NT2/D1 (cell line): ENCODE measurements at regions not wholly inside any gene's neighbourhood (a gene's known extent, or its start where the extent isn't known, plus 50 kb on each side); places are given as distances from the start of the nearest gene placed in this dataset.

Source experiments
- DNase-seq: peaks from one replicate; pipeline ENCODE4 v3.0.0-alpha.2; 2011; ENCODE audit warnings: low read depth, low spot score
- H3K27me3 ChIP-seq: 2 replicates; pipeline ENCODE4 v1.6.0; 2011; ENCODE audit warnings: mild to moderate bottlenecking; ENCODE audit not compliant: insufficient read length, insufficient read depth
- H3K36me3 ChIP-seq: 2 replicates; pipeline ENCODE4 v1.6.1; 2011; ENCODE audit warnings: mild to moderate bottlenecking, low read length, mixed read lengths; ENCODE audit not compliant: insufficient read depth, insufficient read length
- H3K4me1 ChIP-seq: 2 replicates; pipeline ENCODE4 v1.5.1; 2011; ENCODE audit not compliant: insufficient read depth, insufficient read length
- H3K4me3 ChIP-seq: 2 replicates; pipeline ENCODE4 v1.5.1; 2011; ENCODE audit warnings: low read depth; ENCODE audit not compliant: insufficient read length
- H3K9ac ChIP-seq: 2 replicates; pipeline ENCODE4 v1.6.0; 2011; ENCODE audit warnings: low read depth; ENCODE audit not compliant: insufficient read length
- H3K9me3 ChIP-seq: 2 replicates; pipeline ENCODE4 v1.5.1; 2011; ENCODE audit warnings: mild to moderate bottlenecking, low read length; ENCODE audit not compliant: insufficient read depth
- SUZ12 ChIP-seq: IDR thresholded peaks from 2 replicates; pipeline ENCODE4 v1.6.1; 2011; ENCODE audit not compliant: insufficient read length, insufficient read depth; ENCODE audit errors: extremely low read depth
- YY1 ChIP-seq: IDR thresholded peaks from 2 replicates; pipeline ENCODE4 v1.6.1; 2011; ENCODE audit not compliant: insufficient read length, insufficient read depth
- ZNF274 ChIP-seq: IDR thresholded peaks from 2 replicates; pipeline ENCODE4 v1.6.1; 2011; ENCODE audit warnings: mild to moderate bottlenecking, low read depth, low read length

- Histone ChIP-seq H3K4me1 (peaks cover 3% of the 10 kb centered on the region), H3K9ac (no peak overlapping the region), H3K4me3 (no peak overlapping the region), H3K36me3 (peaks cover 12% of the 10 kb centered on the region), H3K9me3 (no peaks in the 10 kb centered on the region), H3K27me3 (no peaks in the 10 kb centered on the region)
- TF ChIP-seq YY1 (no peak), SUZ12 (no peak), ZNF274 (no peak)
- no peak for DNase-seq
Observed at GRCh38 chr3:44048949-44049348, 192.7 kb upstream of the TOPAZ1 start.

- no peak for TF ChIP-seq SUZ12
- no peak for TF ChIP-seq ZNF274
- no peak for TF ChIP-seq YY1
- H3K4me1 ChIP-seq, result peaks cover 3% of the 10 kb centered on the region
- peaks cover 12% of the 10 kb centered on the region for H3K36me3 ChIP-seq
- H3K9me3 ChIP-seq, result no peaks in the 10 kb centered on the region
- no peak for DNase-seq
- no peak overlapping the region for H3K4me3 ChIP-seq
- no peaks in the 10 kb centered on the region for H3K27me3 ChIP-seq
- H3K9ac ChIP-seq, result no peak overlapping the region
Observed at GRCh38 chr3:44050101-44050500, 191.6 kb upstream of the TOPAZ1 start.

- peaks cover 3% of the 10 kb centered on the region for H3K4me1 ChIP-seq
Observed at GRCh38 chr3:44050867-44051266, 190.8 kb upstream of the TOPAZ1 start.

GRCh38 chr3:44055951-44056350 is 185.7 kb upstream of the TOPAZ1 start:
- H3K4me1 ChIP-seq, result peaks cover 6% of the 10 kb centered on the region
- no peak overlapping the region for H3K9ac ChIP-seq
- no peak for DNase-seq
- H3K9me3 ChIP-seq, result no peaks in the 10 kb centered on the region
- peaks cover 2% of the 10 kb centered on the region for H3K36me3 ChIP-seq
- peaks cover 8% of the 10 kb centered on the region for H3K27me3 ChIP-seq
- no peak overlapping the region for H3K4me3 ChIP-seq
- TF ChIP-seq ZNF274 (no peak), SUZ12 (no peak), YY1 (no peak)

More at GRCh38 chr3:44050867-44051266, 190.8 kb upstream of the TOPAZ1 start:
- Histone ChIP-seq H3K36me3 (peaks cover 12% of the 10 kb centered on the region), H3K27me3 (no peaks in the 10 kb centered on the region), H3K9me3 (no peaks in the 10 kb centered on the region), H3K9ac (no peak overlapping the region), H3K4me3 (no peak overlapping the region)
- TF ChIP-seq ZNF274 (no peak), YY1 (no peak), SUZ12 (no peak)
- DNase-seq, result no peak

- TF ChIP-seq SUZ12, result no peak
- no peak for TF ChIP-seq ZNF274
- TF ChIP-seq YY1, result no peak
- no peaks in the 10 kb centered on the region for H3K36me3 ChIP-seq
- peaks cover 6% of the 10 kb centered on the region for H3K4me1 ChIP-seq
- H3K4me3 ChIP-seq, result no peak overlapping the region
- no peak overlapping the region for H3K9ac ChIP-seq
- H3K9me3 ChIP-seq, result no peaks in the 10 kb centered on the region
- H3K27me3 ChIP-seq, result peaks cover 8% of the 10 kb centered on the region
- no peak for DNase-seq
Observed at GRCh38 chr3:44056446-44057240, 185.0 kb upstream of the TOPAZ1 start.

GRCh38 chr3:44058022-44058867 is 183.4 kb upstream of the TOPAZ1 start:
- H3K4me1 ChIP-seq, result peaks cover 10% of the 10 kb centered on the region
- H3K9ac ChIP-seq, result no peak overlapping the region
- TF ChIP-seq YY1 (no peak), ZNF274 (no peak), SUZ12 (no peak)
- no peaks in the 10 kb centered on the region for H3K36me3 ChIP-seq
- no peak for DNase-seq
- H3K9me3 ChIP-seq, result no peaks in the 10 kb centered on the region
- H3K27me3 ChIP-seq, result peaks cover 8% of the 10 kb centered on the region
- H3K4me3 ChIP-seq, result no peak overlapping the region

GRCh38 chr3:44058868-44059203 is 182.8 kb upstream of the TOPAZ1 start:
- Histone ChIP-seq H3K4me3 (no peak overlapping the region), H3K9me3 (no peaks in the 10 kb centered on the region), H3K9ac (no peak overlapping the region), H3K36me3 (no peaks in the 10 kb centered on the region), H3K27me3 (peaks cover 8% of the 10 kb centered on the region), H3K4me1 (peaks cover 10% of the 10 kb centered on the region)
- no peak for DNase-seq
- TF ChIP-seq YY1, result no peak
- no peak for TF ChIP-seq SUZ12
- TF ChIP-seq ZNF274, result no peak
